ENCODE measurements at regions not wholly inside any gene's neighbourhood (a gene's known extent, or its start where the extent isn't known, plus 50 kb on each side); places are given as distances from the start of the nearest gene placed in this dataset.

DNA sequence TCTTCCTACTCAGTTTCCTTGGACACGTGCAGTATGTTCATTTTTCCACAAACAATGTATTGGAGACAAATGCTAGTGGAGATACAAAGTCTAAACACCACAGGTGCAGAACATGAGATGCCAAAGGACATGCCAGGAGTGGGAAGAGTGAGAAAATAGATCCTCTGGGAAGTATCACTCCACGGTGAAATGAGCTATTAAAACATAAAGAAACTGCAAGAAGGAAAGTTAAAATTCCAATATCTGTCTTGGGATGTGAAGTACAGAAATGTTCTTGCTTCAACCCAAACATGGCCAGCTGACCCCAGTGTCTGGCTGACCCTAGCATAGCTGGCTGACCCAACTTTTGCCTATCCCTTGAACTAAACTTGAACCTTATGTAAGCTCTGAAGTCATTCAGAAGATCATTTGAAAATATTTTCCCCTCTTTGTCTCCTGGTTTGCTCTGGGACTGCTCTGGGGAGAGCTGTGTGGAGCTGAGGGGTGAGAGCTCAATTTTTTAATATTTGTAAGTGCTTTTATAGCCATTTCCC lies 59.5 kb downstream of the FZD1 start:
- DNase-seq (ENCODE audit: low read depth, low spot score), result no peak

DNA sequence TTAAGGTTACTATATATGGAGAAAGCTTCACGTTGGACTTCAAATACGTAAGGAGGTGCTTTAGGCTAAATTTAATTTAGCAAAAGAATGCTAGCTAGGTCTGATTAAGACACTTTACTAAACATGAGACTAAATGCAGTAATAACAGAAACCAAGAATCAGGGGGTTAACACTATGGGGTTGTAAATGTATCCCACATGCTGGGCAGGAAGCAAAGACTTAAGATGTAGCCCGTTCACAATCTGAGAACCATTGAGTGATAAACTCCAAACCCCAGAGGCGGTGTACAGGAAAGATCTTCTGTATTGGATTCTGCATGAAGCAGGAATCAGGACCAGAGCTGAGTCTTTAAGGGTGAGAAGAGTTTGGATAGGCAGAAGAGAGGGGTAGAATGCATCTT lies 60.4 kb downstream of the FZD1 start:
- DNase-seq (ENCODE audit: low read depth, low spot score), result no peak

DNA sequence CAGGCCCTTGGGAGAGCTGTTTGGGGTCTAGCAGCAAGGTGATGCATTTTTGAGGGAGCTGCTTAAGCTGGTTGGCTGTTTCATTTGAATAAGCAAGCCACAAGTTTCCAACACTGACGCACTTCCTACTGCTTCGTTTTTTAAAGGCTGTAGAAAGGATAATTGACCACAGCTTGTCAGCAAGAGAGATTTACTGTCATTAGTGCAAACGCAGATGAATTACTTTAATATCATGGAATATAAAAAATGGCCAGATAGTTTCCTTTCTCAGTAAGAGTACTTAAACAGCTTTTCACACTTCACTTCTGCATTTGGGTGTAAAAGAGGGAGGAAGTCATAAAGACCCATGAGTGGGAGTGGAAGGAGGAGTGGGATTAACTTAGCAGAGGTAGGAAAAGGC lies 61.5 kb downstream of the FZD1 start:
- DNase-seq (ENCODE audit: low read depth, low spot score), result no peak

DNA sequence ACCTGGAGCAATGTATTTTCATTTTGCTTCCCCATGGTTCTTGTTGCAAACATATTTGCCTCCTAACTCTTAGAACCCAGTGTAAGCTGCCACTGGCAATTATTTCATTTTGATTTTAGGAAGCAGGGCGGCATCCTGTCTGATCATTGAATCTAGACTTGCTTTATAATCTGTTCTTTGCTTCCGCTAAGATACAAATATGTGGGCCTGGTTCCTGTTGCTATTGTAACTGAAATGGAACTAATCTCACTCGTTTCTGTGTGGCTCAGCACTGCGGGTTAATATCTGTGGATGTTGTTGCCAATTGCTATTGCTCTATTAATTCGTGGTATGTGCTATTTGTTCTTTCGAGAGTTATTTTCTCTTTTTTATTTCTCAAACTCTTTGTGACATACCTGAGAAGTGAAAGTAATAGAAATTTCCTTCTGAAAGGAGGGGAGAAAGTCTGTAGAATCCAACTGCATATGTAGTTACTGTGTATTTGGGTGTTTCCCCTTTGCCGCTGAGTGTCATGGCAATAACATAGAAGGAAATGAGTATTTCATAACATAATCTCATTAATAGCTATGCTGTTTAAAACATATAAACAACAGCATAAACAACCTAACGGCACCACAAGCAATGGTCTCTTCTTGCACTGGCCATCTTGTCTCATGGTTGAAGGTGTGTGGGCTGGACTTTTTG lies 62.4 kb downstream of the FZD1 start:
- no peak for DNase-seq (ENCODE audit: low read depth, low spot score)

DNA sequence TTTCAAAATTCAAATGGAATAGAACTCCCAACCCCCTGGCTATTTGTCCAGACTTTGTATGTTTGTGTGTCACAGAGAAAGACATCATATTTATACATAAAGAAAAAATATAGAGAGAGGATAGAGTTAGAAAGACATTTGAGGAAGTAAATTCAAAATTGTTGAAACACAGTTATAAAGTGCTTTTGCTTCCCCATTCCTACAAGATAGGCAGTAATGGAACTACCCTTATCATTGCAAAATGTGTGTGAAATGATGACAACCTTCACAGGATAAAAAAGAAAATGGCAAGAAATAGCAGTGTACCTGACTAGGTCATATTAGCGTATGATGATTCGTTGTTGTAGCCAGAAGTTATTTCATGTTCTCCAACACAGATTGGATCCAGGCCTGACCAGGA lies 63.1 kb downstream of the FZD1 start:
- DNase-seq (ENCODE audit: low read depth, low spot score), result no peak

DNA sequence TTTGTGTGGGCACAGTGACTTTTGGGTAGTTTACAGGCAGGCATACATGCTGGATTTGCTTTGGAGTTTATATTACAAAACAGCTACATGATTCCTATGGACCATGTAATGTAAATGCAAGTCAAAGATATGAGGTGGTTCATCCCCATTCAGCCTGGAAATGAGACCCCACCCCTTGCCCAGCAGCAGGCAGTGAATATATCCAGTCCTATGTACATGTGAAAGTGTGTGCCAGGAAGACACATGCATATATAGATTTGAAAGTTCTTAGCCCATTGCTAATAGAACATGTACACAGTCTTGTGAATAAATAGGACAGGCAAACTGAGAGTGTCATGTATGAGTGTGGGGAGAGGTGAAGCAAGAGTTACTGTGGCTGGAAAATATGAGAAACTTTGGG lies 65.3 kb downstream of the FZD1 start:
- DNase-seq (ENCODE audit: low read depth, low spot score), result no peak

DNA sequence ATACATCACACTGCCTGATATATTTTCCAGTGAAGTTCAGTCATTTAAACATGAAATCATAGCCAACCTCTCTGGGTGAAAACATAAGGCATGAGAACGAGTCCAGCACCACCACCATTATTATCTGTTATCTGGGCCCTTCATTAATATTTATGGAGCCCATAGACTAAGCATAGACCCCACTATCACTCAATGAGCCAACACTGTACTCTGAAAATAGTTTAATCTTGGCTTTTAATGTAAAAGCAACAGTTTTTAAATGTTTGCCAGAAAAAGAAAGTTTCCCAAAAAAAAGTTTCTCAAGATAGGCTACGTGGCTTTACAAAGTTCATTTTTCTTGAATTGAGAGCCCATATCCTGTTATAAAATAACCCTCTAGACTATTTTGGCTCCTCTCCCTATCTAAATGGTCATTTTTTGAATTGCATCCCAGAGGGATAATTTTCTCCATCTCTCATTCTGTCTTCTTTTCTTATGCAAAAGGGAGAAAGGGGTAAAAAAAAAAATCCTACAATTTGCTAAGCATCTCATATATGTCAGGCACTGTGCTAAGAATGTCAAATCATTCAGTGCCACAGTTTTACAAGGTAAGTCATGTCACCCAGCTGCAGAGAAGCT lies 66.1 kb downstream of the FZD1 start:
- no peak for DNase-seq (ENCODE audit: low read depth, low spot score)

DNA sequence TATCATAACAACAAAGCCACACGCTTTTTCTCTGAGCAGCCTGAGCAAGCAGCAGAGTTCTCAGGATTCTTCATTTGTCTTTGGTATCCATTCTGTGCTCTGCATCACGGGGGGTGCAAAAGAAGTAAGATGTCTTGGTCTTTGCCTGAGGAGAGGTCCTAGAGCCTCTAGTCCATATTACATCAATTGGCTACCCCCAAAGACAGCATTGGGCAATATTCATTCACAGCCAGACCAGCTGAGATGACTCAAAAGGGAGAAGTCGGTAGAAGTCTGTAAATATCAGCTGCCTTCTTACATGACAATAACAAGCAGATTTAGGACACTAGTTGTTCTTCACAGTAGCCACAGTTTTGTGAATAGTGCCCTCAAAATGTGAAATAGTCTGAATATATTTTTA lies 66.6 kb downstream of the FZD1 start:
- DNase-seq (ENCODE audit: low read depth, low spot score), result no peak

DNA sequence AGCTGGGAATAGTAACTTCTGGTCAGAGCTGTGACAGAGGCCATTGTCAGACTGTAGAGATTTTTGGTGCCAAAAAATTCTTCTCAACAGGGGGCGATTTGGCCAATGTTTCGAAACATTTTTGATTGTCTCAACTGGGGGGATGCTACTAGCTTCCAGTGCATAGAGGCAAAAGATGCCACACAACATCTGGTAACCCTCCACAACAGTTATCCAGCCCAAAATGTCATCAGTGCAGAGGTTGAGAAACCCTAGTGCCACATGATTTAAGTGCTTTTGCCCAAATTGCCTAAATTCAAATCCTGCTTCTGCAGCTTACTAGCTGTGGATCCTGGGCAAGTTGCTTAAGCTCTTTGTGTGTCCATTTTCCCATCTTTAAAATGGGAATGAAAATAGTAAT lies 71.9 kb downstream of the FZD1 start:
- DNase-seq (ENCODE audit: low read depth, low spot score), result no peak

DNA sequence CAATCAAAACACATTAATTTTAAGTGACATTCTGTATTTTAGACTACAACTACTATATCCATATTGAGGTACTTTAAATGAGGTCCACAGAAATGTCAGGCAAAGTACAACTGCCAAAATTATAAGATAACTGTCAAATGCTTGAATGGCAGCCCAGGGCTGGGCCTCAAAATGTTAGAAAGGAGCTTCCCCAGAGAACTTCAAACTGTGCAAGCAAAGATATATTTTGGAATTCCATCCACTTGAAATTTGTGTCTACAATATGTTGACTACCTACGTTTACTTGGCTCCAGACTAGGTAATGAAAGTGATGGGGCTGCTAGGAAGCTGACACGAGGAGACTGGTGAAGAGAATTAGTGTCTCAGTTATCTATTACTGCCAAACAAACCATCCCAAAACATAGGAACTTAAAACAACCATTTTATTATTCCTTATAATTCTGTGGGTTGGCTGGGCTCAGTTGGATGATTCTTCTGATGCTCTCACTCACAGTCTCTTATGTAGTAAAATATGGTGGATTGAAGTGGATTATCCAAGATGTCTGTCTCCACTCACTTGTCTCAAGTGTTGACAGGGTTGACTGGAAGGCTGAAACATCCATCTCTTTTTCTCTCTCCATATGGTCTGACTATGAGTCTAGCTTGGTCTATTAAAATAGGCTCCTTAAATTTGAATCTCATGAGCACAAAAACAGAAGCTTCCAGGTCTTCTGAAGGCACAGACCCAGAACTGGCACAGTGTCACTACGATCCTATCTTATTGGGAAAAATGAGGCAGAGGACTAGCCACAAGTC lies 74.2 kb downstream of the FZD1 start:
- DNase-seq (ENCODE audit: low read depth, low spot score), result no peak

DNA sequence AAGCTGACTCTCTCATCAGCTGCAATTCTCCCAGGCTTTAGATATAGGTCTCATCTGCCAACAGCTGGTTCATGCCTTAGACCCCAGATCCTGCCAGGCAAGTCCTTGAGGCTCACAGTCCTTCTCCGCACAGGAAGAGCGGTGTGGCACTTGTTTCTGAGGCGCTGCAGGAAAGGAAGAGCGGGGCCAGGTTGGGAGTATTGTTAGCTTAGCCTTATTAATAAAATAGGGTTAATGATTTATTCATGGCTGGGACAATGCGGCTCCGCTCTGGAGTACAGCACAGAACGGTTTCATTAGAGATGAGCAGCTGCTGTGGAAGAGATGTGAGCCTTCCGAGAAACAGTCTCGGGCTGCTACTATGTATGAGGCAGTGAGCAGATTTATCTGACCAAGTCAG lies 78.1 kb downstream of the FZD1 start:
- DNase-seq (ENCODE audit: low read depth, low spot score), result no peak

DNA sequence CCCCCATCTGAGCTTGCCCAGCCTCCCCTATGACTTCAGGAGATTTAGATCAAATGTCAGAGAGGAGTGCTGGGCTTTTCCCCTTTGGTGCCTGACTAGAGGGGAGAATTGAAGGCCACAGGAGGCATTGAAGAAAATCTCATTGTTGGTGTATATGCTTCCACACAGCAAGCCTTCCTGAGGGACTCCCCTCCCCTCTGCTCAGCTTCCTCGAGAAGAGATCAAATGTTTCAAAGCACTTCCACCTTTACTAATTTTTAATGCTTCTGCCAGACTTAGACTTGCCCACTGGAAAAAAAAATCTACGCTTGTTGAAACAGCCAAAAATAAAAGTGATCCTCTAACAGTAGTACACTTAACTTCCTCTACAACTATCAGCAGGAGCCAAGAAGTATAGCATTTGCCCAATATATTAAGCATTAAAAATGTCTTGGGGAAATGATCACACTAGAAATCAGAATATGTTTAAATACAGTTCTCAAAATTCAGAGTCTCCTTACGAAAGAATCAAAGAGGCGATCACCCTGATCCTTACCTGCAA lies 79.3 kb downstream of the FZD1 start:
- no peak for DNase-seq (ENCODE audit: low read depth, low spot score)

DNA sequence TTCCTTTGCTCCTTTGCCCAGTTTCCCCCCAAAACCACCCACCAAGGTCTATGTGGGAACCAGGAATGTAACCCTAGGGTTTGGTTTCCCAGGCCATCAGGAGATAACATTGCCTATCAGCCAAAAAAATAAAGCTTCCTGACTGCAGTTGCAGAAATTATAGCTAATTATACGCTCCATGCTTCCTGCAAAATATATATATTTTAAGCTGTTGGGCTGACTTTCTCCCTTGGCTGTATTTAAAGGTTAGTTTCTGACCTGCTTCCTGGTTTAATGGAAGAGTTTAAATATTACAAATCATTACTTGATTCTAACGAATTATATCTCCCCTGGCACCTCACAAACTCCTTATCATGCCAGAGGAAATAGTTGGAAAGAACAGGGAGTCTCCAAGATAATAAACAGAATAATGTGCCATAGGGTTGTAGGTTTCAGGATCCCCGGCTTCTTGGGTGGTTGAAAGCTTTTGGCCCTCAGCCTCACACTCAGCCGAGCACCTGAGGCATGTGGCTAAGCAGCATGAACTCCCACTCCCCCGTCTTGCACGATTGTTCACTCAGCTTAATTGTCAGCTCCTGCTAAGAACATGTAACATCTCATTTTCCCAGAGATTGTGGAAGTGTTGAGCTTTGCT lies 79.9 kb downstream of the FZD1 start:
- no peak for DNase-seq (ENCODE audit: low read depth, low spot score)

DNA sequence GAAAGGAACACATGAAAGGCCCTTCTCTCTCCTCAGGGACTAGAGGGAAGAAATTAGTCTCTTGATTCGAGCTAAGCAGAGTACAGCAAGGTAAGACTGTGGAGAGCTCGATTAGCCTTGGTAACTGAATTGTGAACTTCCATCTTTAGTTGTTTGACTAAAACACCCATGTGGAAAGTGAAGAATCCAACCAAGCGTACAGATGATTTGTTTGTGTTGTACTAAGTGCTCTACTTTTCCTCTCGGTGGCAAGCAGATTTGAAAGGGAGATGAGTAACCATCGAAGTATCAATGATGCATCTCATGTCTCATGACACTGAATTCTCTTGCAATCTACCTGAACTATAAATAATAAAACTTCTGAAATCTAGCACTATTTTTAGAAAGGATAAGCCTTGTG lies 80.7 kb downstream of the FZD1 start:
- DNase-seq (ENCODE audit: low read depth, low spot score), result no peak

DNA sequence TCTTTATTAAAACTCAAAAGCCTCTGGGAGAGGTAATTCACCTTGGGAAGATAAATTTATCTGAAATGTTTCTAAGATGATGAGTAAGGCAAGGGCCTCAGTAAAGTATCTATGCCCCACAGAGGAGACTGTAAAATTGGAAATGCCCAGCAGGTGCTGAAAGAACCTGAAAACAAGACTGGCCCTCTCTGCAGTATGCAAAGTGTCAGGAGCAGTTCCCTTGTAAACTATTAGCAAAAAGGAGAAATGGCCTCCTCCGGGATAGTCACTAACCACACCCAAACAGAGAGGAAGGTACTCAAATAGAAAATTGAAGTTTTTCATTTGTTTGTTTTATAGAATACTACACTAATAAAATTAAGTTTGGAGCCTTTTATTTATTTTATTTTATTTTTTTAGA lies 81.2 kb downstream of the FZD1 start:
- no peak for DNase-seq (ENCODE audit: low read depth, low spot score)

DNA sequence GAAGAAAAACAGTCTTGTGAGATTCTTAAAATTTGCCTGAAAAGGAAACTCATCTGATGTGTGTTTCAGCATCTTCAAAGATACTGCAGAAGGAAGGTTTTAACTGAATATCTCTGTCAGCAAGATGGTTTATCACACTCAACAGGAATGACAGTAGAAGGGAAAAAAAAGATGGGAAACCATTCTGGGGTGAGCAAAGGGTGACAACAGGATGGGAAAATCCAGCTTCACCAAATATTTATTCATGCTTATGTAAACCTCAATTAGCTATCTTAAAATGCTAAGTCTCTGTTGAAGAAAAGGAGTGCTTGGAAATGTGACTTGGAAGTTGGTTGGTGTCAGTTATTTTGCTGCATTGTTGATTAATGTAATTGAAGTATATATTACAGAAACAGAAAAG lies 82.2 kb downstream of the FZD1 start:
- no peak for DNase-seq (ENCODE audit: low read depth, low spot score)

DNA sequence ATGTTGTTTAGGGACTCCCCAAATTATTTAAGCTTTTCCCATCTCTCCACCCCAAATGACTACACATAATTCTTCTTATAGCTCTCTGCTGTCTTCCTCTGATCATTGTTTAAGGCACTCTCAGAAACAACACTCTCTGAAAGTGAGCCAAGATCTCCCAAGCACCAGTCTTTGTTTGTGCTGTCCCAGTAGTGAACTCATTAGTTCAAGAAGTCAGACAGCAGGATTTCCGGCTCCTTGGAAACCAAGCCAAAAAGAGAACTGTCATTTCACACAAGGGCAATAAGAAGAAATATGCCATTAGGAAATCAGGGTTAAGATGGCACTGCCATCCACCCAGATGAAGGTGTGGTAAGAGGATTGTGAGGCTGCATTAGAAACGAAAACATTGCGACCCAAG lies 83.1 kb downstream of the FZD1 start:
- no peak for DNase-seq (ENCODE audit: low read depth, low spot score)

DNA sequence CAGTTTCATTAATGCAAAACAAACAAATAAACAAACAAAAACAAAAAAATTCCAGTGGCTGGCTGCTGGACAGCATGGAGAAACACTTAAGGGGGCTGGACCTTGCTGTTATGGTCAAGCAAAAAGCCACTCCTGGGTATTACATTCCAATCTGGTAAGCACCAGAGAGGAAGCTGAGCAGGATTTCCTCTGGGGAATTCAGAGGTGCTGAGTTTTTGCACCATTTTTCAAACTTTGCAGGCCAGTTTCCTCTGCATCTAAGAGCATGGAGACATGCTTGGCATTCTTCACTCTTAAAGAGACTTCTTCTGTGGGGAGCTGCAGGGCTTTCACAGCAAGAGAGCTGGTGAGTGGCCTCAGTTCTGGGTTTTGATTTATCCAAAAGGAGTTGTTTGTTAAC lies 84.5 kb downstream of the FZD1 start:
- DNase-seq (ENCODE audit: low read depth, low spot score), result no peak

DNA sequence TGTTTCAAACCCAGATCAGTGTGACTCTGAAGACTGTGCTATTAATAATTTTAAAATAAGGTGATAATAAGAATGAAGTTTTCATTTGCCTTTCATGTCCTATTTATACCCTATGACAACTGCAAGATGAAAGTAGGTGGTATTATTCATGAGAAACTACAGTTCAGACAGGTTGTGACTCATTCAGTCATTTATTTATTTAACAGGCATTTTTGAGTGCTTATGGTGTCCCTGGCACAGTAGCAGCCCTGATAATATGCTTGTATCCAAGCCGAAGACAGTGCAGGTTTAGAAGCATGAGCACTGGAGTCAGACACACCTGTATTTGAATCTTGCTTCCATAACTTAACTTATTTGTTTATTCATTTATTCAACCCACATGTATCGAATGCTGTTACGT lies 87.1 kb downstream of the FZD1 start:
- no peak for DNase-seq (ENCODE audit: low read depth, low spot score)

DNA sequence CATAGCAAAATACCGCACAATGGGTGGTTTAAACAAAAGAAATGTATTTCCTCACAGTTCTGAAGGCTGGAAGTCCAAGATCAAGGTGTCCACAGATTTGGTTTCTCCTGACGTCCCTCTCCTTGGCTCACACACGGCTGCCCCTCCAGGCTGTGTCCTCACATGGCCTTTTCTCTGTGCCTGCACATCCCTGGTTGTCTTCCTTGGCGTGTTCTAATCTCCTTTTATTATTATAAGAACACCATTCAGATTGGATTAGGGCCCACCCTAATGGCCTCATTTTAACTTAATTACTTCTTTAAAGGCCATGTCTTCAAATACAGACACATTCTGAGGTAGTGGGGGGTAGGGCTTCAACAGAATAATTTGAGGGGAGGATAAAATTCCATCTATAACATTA lies 87.9 kb downstream of the FZD1 start:
- no peak for DNase-seq (ENCODE audit: low read depth, low spot score)

DNA sequence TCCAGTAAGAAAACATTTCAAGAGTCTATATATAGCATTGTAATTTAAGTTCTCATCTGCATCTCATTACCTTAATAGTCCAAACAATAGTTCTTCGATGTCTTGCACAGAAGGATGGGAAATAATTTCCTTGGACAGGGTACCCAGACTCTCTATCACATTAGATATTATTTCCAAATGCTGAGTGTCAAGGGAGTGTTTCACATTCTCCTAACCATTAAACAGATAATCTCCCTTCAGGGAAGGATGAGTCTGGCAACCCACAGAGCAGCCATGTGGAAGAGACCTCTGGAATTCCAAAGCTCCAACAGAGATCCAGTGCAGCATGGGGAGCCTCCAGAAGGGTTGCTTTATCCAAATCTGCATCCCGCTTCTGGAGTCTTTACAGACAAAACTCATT lies 89.6 kb downstream of the FZD1 start:
- no peak for DNase-seq (ENCODE audit: low read depth, low spot score)

Data from iPS DF 19.7 (cell line).